GM18873 (cell line): ENCODE measurements at regions not wholly inside any gene's neighbourhood (a gene's known extent, or its start where the extent isn't known, plus 50 kb on each side); places are given as distances from the start of the nearest gene placed in this dataset.

Source experiments
- ATAC-seq: cut with Tn5 transposase; IDR thresholded peaks from one replicate; pipeline ENCODE4 v1.9.1; 2021; ENCODE audit warnings: mild to moderate bottlenecking, moderate library complexity, moderate number of reproducible peaks; ENCODE audit not compliant: unreplicated experiment, low FRiP score

DNA sequence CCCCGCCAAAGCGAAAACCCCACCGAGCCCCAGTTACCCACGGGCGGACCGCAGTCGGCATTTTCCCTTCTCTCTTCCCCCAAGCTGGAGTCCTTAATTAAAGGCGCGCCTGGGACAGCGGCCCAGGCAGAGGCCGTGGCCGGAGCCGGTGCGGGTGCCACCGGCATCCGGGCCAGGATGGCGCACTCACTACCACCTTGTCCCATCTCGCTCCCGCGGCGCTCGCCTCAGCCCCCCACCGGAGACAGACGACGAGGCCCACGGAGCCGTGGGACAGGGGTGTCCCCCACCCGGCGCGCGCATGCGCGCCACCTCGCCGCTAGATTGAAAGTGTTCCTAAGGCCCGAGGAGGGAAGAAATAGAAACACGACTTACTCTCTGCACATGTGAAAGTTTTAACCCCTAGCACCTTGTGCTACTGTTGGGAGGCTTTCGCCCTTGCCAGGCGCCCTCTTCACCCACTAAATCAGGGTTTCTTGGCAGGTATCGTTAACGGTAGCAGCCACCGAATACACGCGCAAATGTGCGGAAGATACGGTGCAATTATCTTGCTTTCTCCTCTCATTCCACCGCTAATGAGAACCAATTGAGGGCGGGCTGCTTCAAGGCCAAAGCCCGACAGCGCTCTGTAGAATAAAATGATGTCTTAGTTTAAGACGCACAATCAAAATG is 64.3 kb upstream of the CCDC160 start:
- ATAC-seq, result no peak

GRCh38 chrX:134173541-134174272 is 63.3 kb upstream of the CCDC160 start:
- ATAC-seq, result no peak

GRCh38 chrX:134174273-134174660 is 62.7 kb upstream of the CCDC160 start:
- ATAC-seq, result no peak

- ATAC-seq, result no peak
These were observed 62.1 kb upstream of the CCDC160 start for GRCh38 chrX:134174859-134175258.

GRCh38 chrX:134177527-134177926 is 59.5 kb upstream of the CCDC160 start:
- ATAC-seq, result no peak

DNA sequence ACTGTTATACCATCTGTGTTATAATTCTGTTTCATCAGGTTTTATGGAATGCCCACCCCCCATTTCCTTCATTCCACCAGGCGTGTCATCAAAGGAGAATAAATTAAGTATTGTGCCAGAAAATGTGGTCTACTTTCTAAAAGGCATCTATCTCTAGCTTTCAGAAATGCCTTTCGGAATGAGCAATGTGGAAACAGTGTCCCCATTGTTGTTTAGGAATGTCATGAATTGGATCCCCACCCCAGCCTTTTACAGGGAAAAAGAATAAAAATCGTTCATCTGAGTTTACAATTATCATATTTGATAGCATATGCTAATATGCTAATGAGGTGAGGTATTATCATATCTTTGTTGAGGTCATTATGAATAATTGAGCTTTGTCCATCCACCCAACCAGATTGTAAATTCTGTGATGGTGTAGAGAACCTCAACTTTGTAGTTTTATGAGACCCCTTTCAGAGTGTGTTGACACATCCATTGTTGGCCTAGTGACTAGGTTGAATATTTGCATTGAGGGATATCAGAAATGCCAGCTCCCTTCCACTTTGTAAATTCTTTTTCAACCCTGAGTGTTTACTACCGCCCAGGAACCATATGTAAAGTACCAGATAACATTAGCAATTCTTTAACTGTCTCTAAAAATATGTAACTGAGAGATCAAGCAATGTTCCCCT is 56.2 kb upstream of the CCDC160 start:
- ATAC-seq, result no peak

- no peak for ATAC-seq
These were observed 55.7 kb upstream of the CCDC160 start for GRCh38 chrX:134181275-134181660.

GRCh38 chrX:134183665-134184064 is 53.3 kb upstream of the CCDC160 start:
- ATAC-seq, result no peak

DNA sequence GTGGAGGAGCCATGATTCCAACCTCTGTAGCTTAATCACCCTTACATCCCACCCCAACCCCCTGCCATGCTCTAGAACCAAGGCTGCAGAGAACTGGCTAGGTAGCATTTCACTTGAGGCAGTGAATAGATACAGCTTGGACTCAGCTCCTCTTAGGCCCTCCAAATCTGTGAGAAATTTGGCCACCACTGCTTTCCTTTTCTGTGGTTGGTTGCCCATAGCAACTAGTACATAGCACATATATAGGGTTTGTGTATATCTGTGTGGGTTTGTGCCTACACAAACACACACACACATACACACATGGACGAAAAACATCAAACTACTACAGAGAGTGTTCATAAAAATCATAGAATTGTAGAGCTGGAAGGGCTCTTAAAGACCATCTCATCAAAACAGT is 52.0 kb upstream of the CCDC160 start:
- ATAC-seq, result no peak

- ATAC-seq, result peak; percentile 85
These were observed 50.4 kb upstream of the CCDC160 start for GRCh38 chrX:134186362-134187121.
